Right atrium auricular region (tissue), 2 donors: ENCODE measurements at regions not wholly inside any gene's neighbourhood (a gene's known extent, or its start where the extent isn't known, plus 50 kb on each side); places are given as distances from the start of the nearest gene placed in this dataset.

Experiments used
- DNase-seq: peaks from one replicate; pipeline ENCODE4 v3.0.0-alpha.2; 2019; ENCODE audit warnings: low spot score
- H3K27ac ChIP-seq, 2 donors: fragments of 200-600 bp; sonication (generic); 1 replicate in 1 of 2; 2 replicates in 1 of 2; pipeline ENCODE4 v1.5.1; 2016 to 2019
- H3K27me3 ChIP-seq, 2 donors: fragments of 200-600 bp; sonication (generic); one replicate each; pipeline versions ENCODE4 v1.5.1 to v1.6.0; 2017 to 2019
- H3K36me3 ChIP-seq: fragments of 200-600 bp; sonication (generic); one replicate; pipeline ENCODE4 v1.5.1; 2016
- H3K4me1 ChIP-seq, 2 donors: fragments of 200-600 bp; sonication (generic); one replicate each; pipeline versions ENCODE4 v1.5.1 to v1.6.0; 2017 to 2019
- H3K4me3 ChIP-seq, 2 donors: fragments of 200-600 bp; sonication (generic); 1 replicate in 1 of 2; 2 replicates in 1 of 2; pipeline ENCODE4 v1.5.1; 2017 to 2019; ENCODE audit warnings: mild to moderate bottlenecking in 1 of 2, moderate library complexity in 1 of 2
- H3K9me3 ChIP-seq, 2 donors: fragments of 200-600 bp; sonication (generic); one replicate each; pipeline ENCODE4 v1.5.1; 2019
- TF ChIP-seq, protein P1 (sequence below), 2 donors: fragments of 200-600 bp; sonication (generic); IDR thresholded peaks; one replicate each; pipeline ENCODE4 v1.5.1; 2019; ENCODE audit warnings: antibody characterized with exemption in 2 of 2

DNA sequence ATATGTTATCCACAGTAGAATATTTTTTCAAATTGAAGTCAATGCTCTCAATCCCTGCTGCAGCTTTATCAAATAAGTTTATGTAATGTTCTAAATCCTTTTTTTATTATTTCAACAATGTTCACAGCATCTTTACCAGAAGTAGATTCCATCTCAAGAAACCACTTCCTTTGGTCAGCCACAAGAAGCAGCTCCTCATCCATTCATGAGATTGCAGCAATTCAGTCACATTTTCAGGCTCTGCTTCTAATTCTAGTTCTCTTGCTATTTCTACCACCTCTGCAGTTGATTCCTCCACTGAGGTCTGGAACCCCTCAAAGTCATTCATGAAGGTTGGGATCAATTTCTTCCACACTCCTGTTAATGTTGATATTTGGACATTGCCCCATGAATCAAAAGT is 2301.3 kb upstream of the TENM3 start:
- H3K4me1 ChIP-seq = no peaks in the 10 kb centered on the region
- H3K27ac ChIP-seq = no peak overlapping the region
- TF ChIP-seq, protein P1, sequence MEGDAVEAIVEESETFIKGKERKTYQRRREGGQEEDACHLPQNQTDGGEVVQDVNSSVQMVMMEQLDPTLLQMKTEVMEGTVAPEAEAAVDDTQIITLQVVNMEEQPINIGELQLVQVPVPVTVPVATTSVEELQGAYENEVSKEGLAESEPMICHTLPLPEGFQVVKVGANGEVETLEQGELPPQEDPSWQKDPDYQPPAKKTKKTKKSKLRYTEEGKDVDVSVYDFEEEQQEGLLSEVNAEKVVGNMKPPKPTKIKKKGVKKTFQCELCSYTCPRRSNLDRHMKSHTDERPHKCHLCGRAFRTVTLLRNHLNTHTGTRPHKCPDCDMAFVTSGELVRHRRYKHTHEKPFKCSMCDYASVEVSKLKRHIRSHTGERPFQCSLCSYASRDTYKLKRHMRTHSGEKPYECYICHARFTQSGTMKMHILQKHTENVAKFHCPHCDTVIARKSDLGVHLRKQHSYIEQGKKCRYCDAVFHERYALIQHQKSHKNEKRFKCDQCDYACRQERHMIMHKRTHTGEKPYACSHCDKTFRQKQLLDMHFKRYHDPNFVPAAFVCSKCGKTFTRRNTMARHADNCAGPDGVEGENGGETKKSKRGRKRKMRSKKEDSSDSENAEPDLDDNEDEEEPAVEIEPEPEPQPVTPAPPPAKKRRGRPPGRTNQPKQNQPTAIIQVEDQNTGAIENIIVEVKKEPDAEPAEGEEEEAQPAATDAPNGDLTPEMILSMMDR (IDR thresholded peaks at IDR 0.05) = no peak
- no peaks in the 10 kb centered on the region for H3K27me3 ChIP-seq
- H3K36me3 ChIP-seq = no peaks in the 10 kb centered on the region
- peaks cover 0 to 4% of the 10 kb centered on the region in 2 donors for H3K9me3 ChIP-seq
- no peak for DNase-seq
- H3K4me3 ChIP-seq = no peak overlapping the region

DNA sequence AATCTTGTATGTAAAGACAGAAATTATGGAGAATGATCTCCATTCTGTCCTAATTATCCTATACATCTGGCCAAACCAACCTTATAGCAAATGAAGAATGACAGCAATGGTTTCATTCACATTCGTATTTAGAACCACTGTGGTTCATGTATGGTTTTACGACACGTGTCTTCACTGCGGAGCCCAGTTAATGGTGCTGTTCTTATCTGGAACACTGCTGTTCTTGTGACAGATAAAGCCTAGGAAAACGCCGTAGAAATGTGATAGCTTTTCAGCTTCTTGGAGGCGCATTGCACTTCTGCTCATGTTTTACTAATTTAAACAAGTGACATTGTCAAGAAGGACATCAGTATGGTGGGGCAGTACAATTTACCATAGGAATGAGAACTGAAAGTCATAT is 2266.4 kb upstream of the TENM3 start:
- no peaks in the 10 kb centered on the region for H3K36me3 ChIP-seq
- TF ChIP-seq, protein P1 (IDR thresholded peaks at IDR 0.05) = no peak
- H3K4me1 ChIP-seq = no peaks in the 10 kb centered on the region
- no peak overlapping the region for H3K4me3 ChIP-seq
- H3K9me3 ChIP-seq = no peaks in the 10 kb centered on the region
- no peaks in the 10 kb centered on the region for H3K27me3 ChIP-seq
- no peak overlapping the region for H3K27ac ChIP-seq
- DNase-seq = no peak

DNA sequence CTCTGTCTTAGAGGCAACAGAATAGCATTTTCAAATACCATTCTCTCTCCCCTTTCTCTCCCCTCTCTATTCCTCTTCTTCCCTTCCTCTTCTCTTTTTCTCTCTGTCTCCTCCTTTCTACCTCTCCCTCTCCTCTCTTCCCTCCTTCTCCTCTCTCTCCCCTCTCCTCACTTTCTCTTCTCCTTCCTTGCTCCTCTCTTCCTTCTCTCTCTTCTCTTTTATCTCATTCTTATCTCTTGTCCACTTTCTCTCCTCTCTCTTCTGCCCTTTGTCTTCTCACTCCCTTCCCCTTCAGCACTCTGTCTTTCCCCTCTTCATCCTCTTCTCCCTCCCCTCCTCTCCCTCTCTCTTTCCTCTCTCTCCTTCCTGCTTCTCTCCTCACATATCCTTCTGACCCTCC is 2265.8 kb upstream of the TENM3 start:
- H3K4me1 ChIP-seq = no peaks in the 10 kb centered on the region
- no peak overlapping the region for H3K4me3 ChIP-seq

DNA sequence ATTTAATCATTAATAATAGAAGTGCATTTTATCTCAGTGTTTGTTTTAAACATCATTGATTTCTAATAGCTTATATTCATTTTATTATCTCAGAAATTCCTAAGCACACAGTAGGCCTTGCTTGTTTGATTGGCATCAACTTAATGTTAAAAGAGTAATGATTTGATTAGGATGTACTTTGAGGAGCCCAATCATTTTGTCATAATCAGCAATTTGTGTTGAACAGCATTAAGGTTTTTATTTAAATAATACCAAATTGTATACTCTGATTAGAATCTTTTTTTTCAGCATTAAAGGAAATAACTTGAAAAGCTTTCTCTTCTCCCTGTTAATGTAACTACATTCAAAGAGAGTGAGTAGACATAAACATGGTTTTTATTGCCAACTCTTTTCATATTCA is 2262.0 kb upstream of the TENM3 start:
- H3K27me3 ChIP-seq = no peaks in the 10 kb centered on the region
- no peak overlapping the region for H3K27ac ChIP-seq
- no peaks in the 10 kb centered on the region for H3K36me3 ChIP-seq
- H3K4me3 ChIP-seq = no peak overlapping the region
- DNase-seq = no peak
- H3K9me3 ChIP-seq = no peaks in the 10 kb centered on the region
- TF ChIP-seq, protein P1 (IDR thresholded peaks at IDR 0.05) = no peak
- no peaks in the 10 kb centered on the region for H3K4me1 ChIP-seq

More for the DNA sequence above, 2265.8 kb upstream of the TENM3 start:
- TF ChIP-seq, protein P1 (IDR thresholded peaks at IDR 0.05) = no peak
- no peak for DNase-seq
- Histone ChIP-seq H3K9me3 (no peaks in the 10 kb centered on the region), H3K27me3 (no peaks in the 10 kb centered on the region), H3K27ac (no peak overlapping the region), H3K36me3 (no peaks in the 10 kb centered on the region)

DNA sequence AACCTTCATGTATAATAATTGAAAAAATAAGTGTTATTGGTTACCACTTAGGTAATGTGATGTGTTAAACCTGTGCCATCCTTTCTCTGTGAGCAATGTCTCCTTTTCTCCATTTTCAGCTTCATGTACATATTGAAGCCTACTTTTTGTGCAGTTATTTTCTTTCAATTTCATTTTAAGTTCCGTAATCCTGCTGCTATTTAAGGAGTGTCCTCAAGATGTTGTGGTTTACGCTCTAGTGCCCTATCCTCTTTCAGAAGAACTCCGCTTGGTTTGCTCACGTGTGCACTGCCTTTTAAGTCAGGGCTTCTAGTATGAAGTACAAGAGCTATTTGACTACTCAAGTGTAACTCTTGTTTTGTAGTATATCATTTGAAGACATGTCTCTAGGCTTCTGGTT is 2253.2 kb upstream of the TENM3 start:
- Histone ChIP-seq H3K4me3 (no peak overlapping the region), H3K9me3 (no peaks in the 10 kb centered on the region), H3K27ac (no peak overlapping the region), H3K27me3 (no peaks in the 10 kb centered on the region), H3K36me3 (no peaks in the 10 kb centered on the region), H3K4me1 (no peaks in the 10 kb centered on the region)
- no peak for DNase-seq
- TF ChIP-seq, protein P1 (IDR thresholded peaks at IDR 0.05) = no peak

DNA sequence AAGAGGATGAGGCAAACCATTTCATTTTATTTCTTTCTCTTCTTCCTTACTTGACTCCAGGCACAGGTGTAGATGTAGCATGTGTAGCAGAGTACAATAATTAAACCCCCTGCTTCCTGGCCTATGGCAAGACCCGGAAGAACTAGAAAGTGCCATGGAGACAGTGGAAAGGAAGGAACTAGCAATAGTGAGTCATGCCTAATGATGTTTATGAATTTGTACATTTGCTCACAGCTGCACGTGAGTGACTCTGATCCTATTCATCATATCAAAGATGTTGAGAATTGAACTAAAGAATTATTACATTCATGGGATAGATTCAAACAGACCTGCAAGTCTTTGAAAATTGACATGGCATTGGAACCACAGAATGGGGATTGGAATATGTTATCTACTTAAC is 2233.9 kb upstream of the TENM3 start:
- no peak for DNase-seq
- no peak overlapping the region for H3K27ac ChIP-seq
- no peaks in the 10 kb centered on the region for H3K36me3 ChIP-seq
- TF ChIP-seq, protein P1 (IDR thresholded peaks at IDR 0.05) = no peak
- no peaks in the 10 kb centered on the region for H3K4me1 ChIP-seq
- no peaks in the 10 kb centered on the region for H3K9me3 ChIP-seq
- no peaks in the 10 kb centered on the region for H3K27me3 ChIP-seq
- H3K4me3 ChIP-seq = no peak overlapping the region
